ENCODE measurements at regions not wholly inside any gene's neighbourhood (a gene's known extent, or its start where the extent isn't known, plus 50 kb on each side); places are given as distances from the start of the nearest gene placed in this dataset.

DNA sequence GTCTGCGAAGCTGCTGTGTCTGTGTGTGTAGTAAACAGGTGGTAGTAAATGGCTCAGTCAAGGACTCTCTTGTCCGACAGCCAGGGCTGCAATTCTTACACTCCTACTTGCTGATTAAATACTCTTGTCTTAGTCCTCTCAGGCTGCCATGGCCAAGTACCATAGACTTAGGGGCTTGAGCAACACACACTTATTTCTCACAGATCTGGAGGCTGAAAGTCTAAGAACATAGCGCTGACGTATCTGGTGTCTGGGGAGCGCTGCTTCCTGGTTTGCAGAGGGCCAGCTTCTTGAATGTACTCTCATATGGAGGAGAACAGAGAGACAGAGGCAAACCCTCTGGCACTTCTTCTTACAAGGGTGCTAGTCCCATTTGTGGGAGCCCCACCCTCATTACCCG, 411.0 kb downstream of the MED10 start:
- H3K4me1 Mint-ChIP-seq (ENCODE audit: low read depth, unreplicated experiment) = no peaks in the 10 kb centered on the region
- Histone ChIP-seq H3K27ac (ENCODE audit: low read depth, low read length) (no peak overlapping the region), H3K79me2 (ENCODE audit: insufficient read depth, low read length) (no peaks in the 10 kb centered on the region), H3K9me3 (ENCODE audit: insufficient read depth, low read depth, low read length) (no peaks in the 10 kb centered on the region), H3K36me3 (ENCODE audit: insufficient read depth, low read length) (no peaks in the 10 kb centered on the region), H3K4me3 (ENCODE audit: insufficient read depth, low read depth, low read length) (no peak overlapping the region), H3K4me1 (ENCODE audit: insufficient read depth, low read length) (no peaks in the 10 kb centered on the region), H2AFZ (ENCODE audit: low read depth, low read length) (no peak overlapping the region), H4K20me1 (ENCODE audit: insufficient read depth, low read length) (no peaks in the 10 kb centered on the region), H3K4me2 (ENCODE audit: low read length) (no peak overlapping the region), H3K27me3 (ENCODE audit: insufficient read depth, low read length) (no peaks in the 10 kb centered on the region), H3K9ac (ENCODE audit: low read length) (no peak overlapping the region)
- no peak overlapping the region for H3K4me3 Mint-ChIP-seq (ENCODE audit: unreplicated experiment)
- H3K9me3 Mint-ChIP-seq (ENCODE audit: unreplicated experiment) = peaks cover 15% of the 10 kb centered on the region
- peaks cover 14% of the 10 kb centered on the region for H3K27me3 Mint-ChIP-seq (ENCODE audit: low read depth, unreplicated experiment)
- no peak overlapping the region for H3K27ac Mint-ChIP-seq (ENCODE audit: unreplicated experiment)
- no peaks in the 10 kb centered on the region for H3K36me3 Mint-ChIP-seq (ENCODE audit: low read depth, unreplicated experiment)
- FAIRE-seq (no peak), DNase-seq (ENCODE audit: low read depth) (no peak)
- TF ChIP-seq CTCF (IDR thresholded peaks at IDR 0.05; ENCODE audit: insufficient read depth, low read depth, low read length) (no peak), EZH2 (IDR thresholded peaks at IDR 0.05; ENCODE audit: insufficient read depth, low read length) (no peak)

- TF ChIP-seq EZH2 (IDR thresholded peaks at IDR 0.05; ENCODE audit: insufficient read depth, low read length) (no peak), CTCF (IDR thresholded peaks at IDR 0.05; ENCODE audit: insufficient read depth, low read depth, low read length) (no peak)
- Histone ChIP-seq H3K4me2 (ENCODE audit: low read length) (no peak overlapping the region), H3K27ac (ENCODE audit: low read depth, low read length) (no peak overlapping the region), H3K36me3 (ENCODE audit: insufficient read depth, low read length) (no peaks in the 10 kb centered on the region), H3K4me1 (ENCODE audit: insufficient read depth, low read length) (no peaks in the 10 kb centered on the region), H3K27me3 (ENCODE audit: insufficient read depth, low read length) (no peaks in the 10 kb centered on the region), H2AFZ (ENCODE audit: low read depth, low read length) (no peak overlapping the region), H3K9ac (ENCODE audit: low read length) (no peak overlapping the region), H3K4me3 (ENCODE audit: insufficient read depth, low read depth, low read length) (no peak overlapping the region), H4K20me1 (ENCODE audit: insufficient read depth, low read length) (no peaks in the 10 kb centered on the region), H3K79me2 (ENCODE audit: insufficient read depth, low read length) (no peaks in the 10 kb centered on the region), H3K9me3 (ENCODE audit: insufficient read depth, low read depth, low read length) (no peaks in the 10 kb centered on the region)
- Mint-ChIP-seq H3K27me3 (ENCODE audit: low read depth, unreplicated experiment) (peaks cover 9% of the 10 kb centered on the region), H3K4me1 (ENCODE audit: low read depth, unreplicated experiment) (no peaks in the 10 kb centered on the region), H3K36me3 (ENCODE audit: low read depth, unreplicated experiment) (no peaks in the 10 kb centered on the region), H3K27ac (ENCODE audit: unreplicated experiment) (no peak overlapping the region), H3K9me3 (ENCODE audit: unreplicated experiment) (peaks cover 12% of the 10 kb centered on the region), H3K4me3 (ENCODE audit: unreplicated experiment) (no peak overlapping the region)
- FAIRE-seq (no peak), DNase-seq (ENCODE audit: low read depth) (no peak)
These were observed 413.2 kb downstream of the MED10 start for GRCh38 chr5:5965132-5965531.

- Histone ChIP-seq H3K4me3 (ENCODE audit: insufficient read depth, low read depth, low read length) (no peak overlapping the region), H3K9me3 (ENCODE audit: insufficient read depth, low read depth, low read length) (no peaks in the 10 kb centered on the region), H2AFZ (ENCODE audit: low read depth, low read length) (no peak overlapping the region), H3K4me1 (ENCODE audit: insufficient read depth, low read length) (no peaks in the 10 kb centered on the region), H4K20me1 (ENCODE audit: insufficient read depth, low read length) (no peaks in the 10 kb centered on the region), H3K36me3 (ENCODE audit: insufficient read depth, low read length) (no peaks in the 10 kb centered on the region), H3K4me2 (ENCODE audit: low read length) (no peak overlapping the region), H3K79me2 (ENCODE audit: insufficient read depth, low read length) (no peaks in the 10 kb centered on the region), H3K9ac (ENCODE audit: low read length) (no peak overlapping the region), H3K27ac (ENCODE audit: low read depth, low read length) (no peak overlapping the region), H3K27me3 (ENCODE audit: insufficient read depth, low read length) (no peaks in the 10 kb centered on the region)
- Mint-ChIP-seq H3K4me1 (ENCODE audit: low read depth, unreplicated experiment) (no peaks in the 10 kb centered on the region), H3K9me3 (ENCODE audit: unreplicated experiment) (peaks cover 12% of the 10 kb centered on the region), H3K27me3 (ENCODE audit: low read depth, unreplicated experiment) (peaks cover 9% of the 10 kb centered on the region), H3K27ac (ENCODE audit: unreplicated experiment) (peak overlapping the region; percentile 75), H3K36me3 (ENCODE audit: low read depth, unreplicated experiment) (no peaks in the 10 kb centered on the region), H3K4me3 (ENCODE audit: unreplicated experiment) (no peak overlapping the region)
- DNase-seq (ENCODE audit: low read depth) (no peak), FAIRE-seq (no peak)
- no peak for TF ChIP-seq EZH2 (IDR thresholded peaks at IDR 0.05; ENCODE audit: insufficient read depth, low read length)
- TF ChIP-seq CTCF (IDR thresholded peaks at IDR 0.05; ENCODE audit: insufficient read depth, low read depth, low read length) = no peak
These were observed 414.0 kb downstream of the MED10 start for GRCh38 chr5:5964347-5964746.
